Caco-2 (cell line): ENCODE measurements at regions not wholly inside any gene's neighbourhood (a gene's known extent, or its start where the extent isn't known, plus 50 kb on each side); places are given as distances from the start of the nearest gene placed in this dataset.

Source experiments
- BruUV-seq: library from RNA; stranded (reverse); fragments of 400-500 nt; replicated peaks from 2 replicates; lab custom pipeline; 2021; lab: Mats Ljungman, UMichigan
- CTCF ChIA-PET: fragments of 300-600 bp; sonication (Branson Sonifier 250); formaldehyde crosslinking; loops from one replicate; lab custom pipeline; 2022; ENCODE audit warnings: antibody characterized with exemption; lab: Charles Lee
- POLR2A ChIA-PET: fragments of 300-600 bp; sonication (Branson Sonifier 250); formaldehyde crosslinking; loops from one replicate; lab custom pipeline; 2022; ENCODE audit warnings: antibody characterized with exemption; lab: Charles Lee
- DNase-seq, 2 experiments: peaks; one replicate each; pipeline versions ENCODE4 v3.0.0 to v3.0.0-alpha.2; 2020 to 2022
- H3K27me3 ChIP-seq: replicated peaks from 2 replicates; pipeline ENCODE4 v1.6.0; 2011; ENCODE audit warnings: low read length; ENCODE audit not compliant: control insufficient read depth, insufficient read depth
- H3K36me3 ChIP-seq: 2 replicates; pipeline ENCODE4 v1.5.1; 2011; ENCODE audit warnings: low read length; ENCODE audit not compliant: control insufficient read depth, insufficient read depth
- H3K4me1 ChIP-seq: fragments of 250-450 bp; sonication (Bioruptor Pico); 2 replicates; pipeline ENCODE4 v1.5.1; 2020; ENCODE audit warnings: mild to moderate bottlenecking
- H3K4me3 ChIP-seq: 2 replicates; pipeline ENCODE4 v1.5.1; 2011; ENCODE audit warnings: low read depth, mild to moderate bottlenecking, control low read depth, low read length
- H3K9me3 ChIP-seq: fragments of 250-450 bp; sonication (Bioruptor Pico); 2 replicates; pipeline ENCODE4 v1.5.1; 2020; ENCODE audit warnings: mild to moderate bottlenecking, moderate library complexity
- H3K27ac Mint-ChIP-seq: one replicate; pipeline ENCODE4 v1.8.0; 2022; ENCODE audit warnings: mixed read lengths; ENCODE audit not compliant: unreplicated experiment
- H3K27me3 Mint-ChIP-seq: one replicate; pipeline ENCODE4 v1.8.0; 2022; ENCODE audit warnings: mixed read lengths; ENCODE audit not compliant: insufficient read depth, unreplicated experiment
- H3K36me3 Mint-ChIP-seq: one replicate; pipeline ENCODE4 v1.8.0; 2022; ENCODE audit warnings: mild to moderate bottlenecking, mixed read lengths; ENCODE audit not compliant: insufficient read depth, unreplicated experiment
- H3K4me1 Mint-ChIP-seq: one replicate; pipeline ENCODE4 v1.8.0; 2022; ENCODE audit warnings: low read depth, mixed read lengths; ENCODE audit not compliant: unreplicated experiment
- H3K4me3 Mint-ChIP-seq: one replicate; pipeline ENCODE4 v1.8.0; 2022; ENCODE audit warnings: mild to moderate bottlenecking, moderate library complexity, mixed read lengths; ENCODE audit not compliant: unreplicated experiment
- H3K9me3 Mint-ChIP-seq: one replicate; pipeline ENCODE4 v1.8.0; 2022; ENCODE audit warnings: mixed read lengths; ENCODE audit not compliant: unreplicated experiment
- CTCF ChIP-seq, 2 experiments: fragments of 200-600 bp in 1 of 2; IDR thresholded peaks; 1 replicate in 1 of 2; 2 replicates in 1 of 2; pipeline versions ENCODE4 v1.5.1 to v1.8.0; 2011 to 2022; ENCODE audit warnings: antibody characterized with exemption in 1 of 2, control low read depth in 1 of 2, inconsistent platforms in 1 of 2, low read depth in 1 of 2, low read length in 1 of 2, mild to moderate bottlenecking in 1 of 2, moderate library complexity in 1 of 2; ENCODE audit not compliant: insufficient read depth in 1 of 2, severe bottlenecking in 1 of 2, unreplicated experiment in 1 of 2
- intact Hi-C: fragments of 100-400 bp; cut with micrococcal nuclease; formaldehyde crosslinking; loops from one replicate; pipeline ENCODE4 v1.10.0; 2022; ENCODE audit not compliant: unreplicated experiment

GRCh38 chr1:189180057-189180456 lies 1297.6 kb downstream of the BRINP3 start:
- Histone ChIP-seq H3K4me3 (no peak overlapping the region), H3K4me1 (no peaks in the 10 kb centered on the region), H3K9me3 (no peaks in the 10 kb centered on the region), H3K27me3 (no peaks in the 10 kb centered on the region), H3K36me3 (no peaks in the 10 kb centered on the region)
- ChIA-PET CTCF (no interaction called here), POLR2A (interaction anchor here (0.7 kb wide), 1 partner anchor 1515 kb away, joined by 3 read pairs; no protein-coding TSS in a partner anchor)
- Mint-ChIP-seq H3K9me3 (no peaks in the 10 kb centered on the region), H3K4me3 (no peak overlapping the region), H3K27me3 (no peaks in the 10 kb centered on the region), H3K27ac (no peak overlapping the region), H3K36me3 (no peaks in the 10 kb centered on the region), H3K4me1 (no peaks in the 10 kb centered on the region)
- TF ChIP-seq CTCF (IDR thresholded peaks at IDR 0.05; ENCODE audit: insufficient read depth in 1 of 2, low read depth in 1 of 2, low read length in 1 of 2, severe bottlenecking in 1 of 2, unreplicated experiment in 1 of 2) = no peak
- DNase-seq = no peak
- BruUV-seq = no TSS peak
- intact Hi-C loops = no loop called here

- ChIA-PET POLR2A (no interaction called here), CTCF (no interaction called here)
- H3K27me3 ChIP-seq = no peaks in the 10 kb centered on the region
- BruUV-seq = no TSS peak
- no peaks in the 10 kb centered on the region for H3K4me1 ChIP-seq
- no peak overlapping the region for H3K4me3 ChIP-seq
- intact Hi-C loops = no loop called here
- no peak for TF ChIP-seq CTCF (IDR thresholded peaks at IDR 0.05; ENCODE audit: insufficient read depth in 1 of 2, low read depth in 1 of 2, low read length in 1 of 2, severe bottlenecking in 1 of 2, unreplicated experiment in 1 of 2)
- no peak overlapping the region for H3K27ac Mint-ChIP-seq
- no peaks in the 10 kb centered on the region for H3K4me1 Mint-ChIP-seq
- H3K9me3 Mint-ChIP-seq = no peaks in the 10 kb centered on the region
- H3K36me3 ChIP-seq = no peaks in the 10 kb centered on the region
- DNase-seq = no peak
- H3K9me3 ChIP-seq = no peaks in the 10 kb centered on the region
- no peaks in the 10 kb centered on the region for H3K27me3 Mint-ChIP-seq
- H3K4me3 Mint-ChIP-seq = no peak overlapping the region
- no peaks in the 10 kb centered on the region for H3K36me3 Mint-ChIP-seq
Measured at GRCh38 chr1:189185097-189185496, 1292.6 kb downstream of the BRINP3 start.

GRCh38 chr1:189192741-189193520 lies 1284.7 kb downstream of the BRINP3 start:
- POLR2A ChIA-PET = no interaction called here
- H3K36me3 Mint-ChIP-seq = no peaks in the 10 kb centered on the region
- no peaks in the 10 kb centered on the region for H3K4me1 ChIP-seq
- no peaks in the 10 kb centered on the region for H3K36me3 ChIP-seq
- no peaks in the 10 kb centered on the region for H3K27me3 ChIP-seq
- no peak overlapping the region for H3K4me3 ChIP-seq
- no peaks in the 10 kb centered on the region for H3K4me1 Mint-ChIP-seq
- H3K9me3 Mint-ChIP-seq = no peaks in the 10 kb centered on the region
- no peaks in the 10 kb centered on the region for H3K27me3 Mint-ChIP-seq
- DNase-seq = no peak
- intact Hi-C loops = no loop called here
- CTCF ChIA-PET = no interaction called here
- no TSS peak for BruUV-seq
- H3K4me3 Mint-ChIP-seq = no peak overlapping the region
- H3K9me3 ChIP-seq = no peaks in the 10 kb centered on the region
- TF ChIP-seq CTCF (IDR thresholded peaks at IDR 0.05; ENCODE audit: insufficient read depth in 1 of 2, low read depth in 1 of 2, low read length in 1 of 2, severe bottlenecking in 1 of 2, unreplicated experiment in 1 of 2) = no peak
- H3K27ac Mint-ChIP-seq = no peak overlapping the region
